HUDEP-2 (cell line): ENCODE measurements at regions not wholly inside any gene's neighbourhood (a gene's known extent, or its start where the extent isn't known, plus 50 kb on each side); places are given as distances from the start of the nearest gene placed in this dataset.
"Not testable (repeated sequence)": the region's sequence is repeated elsewhere in the genome, so short reads cannot be mapped to it uniquely, and the experiment has no call there.

Experiments
- DNase-seq, 76 experiments: peaks; one replicate each; lab custom pipeline; 2025; ENCODE audit not compliant: unreplicated experiment in 76 of 76; lab: John Stamatoyannopoulos, UW

GRCh38 chr15:46997501-46997900, 719.8 kb upstream of the SEMA6D start:
- no peak for DNase-seq

- no peak for DNase-seq
Observed at GRCh38 chr15:47003568-47003967, 713.7 kb upstream of the SEMA6D start.

GRCh38 chr15:47013446-47013845, 703.9 kb upstream of the SEMA6D start:
- DNase-seq, result no peak

GRCh38 chr15:47027322-47027946, 689.9 kb upstream of the SEMA6D start:
- no peak for DNase-seq

GRCh38 chr15:47035475-47036406, 681.6 kb upstream of the SEMA6D start:
- DNase-seq, result no peak

- no peak for DNase-seq
Observed at GRCh38 chr15:47037003-47037402, 680.3 kb upstream of the SEMA6D start.

GRCh38 chr15:47039225-47039624, 678.1 kb upstream of the SEMA6D start:
- DNase-seq, result no peak

- DNase-seq, result no peak
Observed at GRCh38 chr15:47041301-47041700, 676.0 kb upstream of the SEMA6D start.

GRCh38 chr15:47047981-47048380, 669.3 kb upstream of the SEMA6D start:
- not testable (repeated sequence) for DNase-seq

- DNase-seq, result no peak
Observed at GRCh38 chr15:47066392-47066791, 650.9 kb upstream of the SEMA6D start.

- not testable (repeated sequence) for DNase-seq
Observed at GRCh38 chr15:47077846-47078245, 639.5 kb upstream of the SEMA6D start.

GRCh38 chr15:47095833-47096232, 621.5 kb upstream of the SEMA6D start:
- no peak for DNase-seq

GRCh38 chr15:47098526-47098925, 618.8 kb upstream of the SEMA6D start:
- DNase-seq, result not testable (repeated sequence)

- not testable (repeated sequence) for DNase-seq
Observed at GRCh38 chr15:47099801-47100200, 617.5 kb upstream of the SEMA6D start.

- not testable (repeated sequence) for DNase-seq
Observed at GRCh38 chr15:47108800-47109199, 608.5 kb upstream of the SEMA6D start.

GRCh38 chr15:47116698-47117097, 600.6 kb upstream of the SEMA6D start:
- no peak for DNase-seq

GRCh38 chr15:47119349-47119748, 598.0 kb upstream of the SEMA6D start:
- DNase-seq, result no peak

GRCh38 chr15:47124430-47125102, 592.7 kb upstream of the SEMA6D start:
- no peak for DNase-seq

- no peak for DNase-seq
Observed at GRCh38 chr15:47129033-47129432, 588.3 kb upstream of the SEMA6D start.

GRCh38 chr15:47131450-47131849, 585.9 kb upstream of the SEMA6D start:
- DNase-seq, result not testable (repeated sequence)

GRCh38 chr15:47135267-47135666, 582.0 kb upstream of the SEMA6D start:
- no peak for DNase-seq
